CD4-positive, alpha-beta T cell treated with Interleukin-21 for 1 hour (primary cell): ENCODE measurements at regions not wholly inside any gene's neighbourhood (a gene's known extent, or its start where the extent isn't known, plus 50 kb on each side); places are given as distances from the start of the nearest gene placed in this dataset.
"Not testable (repeated sequence)": the region's sequence is repeated elsewhere in the genome, so short reads cannot be mapped to it uniquely, and the experiment has no call there.

Source experiments
- DNase-seq: peaks from one replicate; pipeline ENCODE4 v3.0.0-alpha.2; 2020

- no peak for DNase-seq
Measured at GRCh38 chr14:65972346-65972870, 513.8 kb upstream of the CCDC196 start.

GRCh38 chr14:65972891-65973290 is 513.3 kb upstream of the CCDC196 start:
- no peak for DNase-seq

GRCh38 chr14:65975865-65976264 is 510.3 kb upstream of the CCDC196 start:
- DNase-seq = no peak

GRCh38 chr14:65976761-65977404 is 509.3 kb upstream of the CCDC196 start:
- DNase-seq = no peak

GRCh38 chr14:65981192-65981843 is 504.9 kb upstream of the CCDC196 start:
- DNase-seq = no peak

GRCh38 chr14:65986041-65986440 is 500.1 kb upstream of the CCDC196 start:
- DNase-seq = no peak

- DNase-seq = no peak
Measured at GRCh38 chr14:65989981-65990380, 496.2 kb upstream of the CCDC196 start.

GRCh38 chr14:65991104-65991503 is 495.1 kb upstream of the CCDC196 start:
- DNase-seq = no peak

GRCh38 chr14:65991935-65992334 is 494.2 kb upstream of the CCDC196 start:
- not testable (repeated sequence) for DNase-seq

GRCh38 chr14:65993103-65993502 is 493.1 kb upstream of the CCDC196 start:
- DNase-seq = no peak

- DNase-seq = no peak
Measured at GRCh38 chr14:65993996-65994395, 492.2 kb upstream of the CCDC196 start.

- no peak for DNase-seq
Measured at GRCh38 chr14:65997347-65997746, 488.8 kb upstream of the CCDC196 start.

GRCh38 chr14:65999865-66000264 is 486.3 kb upstream of the CCDC196 start:
- DNase-seq = no peak

GRCh38 chr14:66000766-66001165 is 485.4 kb upstream of the CCDC196 start:
- no peak for DNase-seq

GRCh38 chr14:66001356-66001755 is 484.8 kb upstream of the CCDC196 start:
- no peak for DNase-seq

- no peak for DNase-seq
Measured at GRCh38 chr14:66003082-66003730, 483.0 kb upstream of the CCDC196 start.

- DNase-seq = no peak
Measured at GRCh38 chr14:66005900-66006434, 480.2 kb upstream of the CCDC196 start.

GRCh38 chr14:66008631-66009030 is 477.5 kb upstream of the CCDC196 start:
- DNase-seq = no peak

GRCh38 chr14:66009089-66009488 is 477.1 kb upstream of the CCDC196 start:
- no peak for DNase-seq

GRCh38 chr14:66010695-66011094 is 475.5 kb upstream of the CCDC196 start:
- DNase-seq = no peak

- DNase-seq = no peak
Measured at GRCh38 chr14:66011855-66012254, 474.3 kb upstream of the CCDC196 start.

- not testable (repeated sequence) for DNase-seq
Measured at GRCh38 chr14:66013607-66014006, 472.6 kb upstream of the CCDC196 start.

- DNase-seq = no peak
Measured at GRCh38 chr14:66015071-66015780, 470.9 kb upstream of the CCDC196 start.
